Activated naive CD8-positive, alpha-beta T cell treated with anti-CD3 and anti-CD28 coated beads, Interleukin-2, amount 50 U/mL, for 24 hours (primary cell): ENCODE measurements at regions not wholly inside any gene's neighbourhood (a gene's known extent, or its start where the extent isn't known, plus 50 kb on each side); places are given as distances from the start of the nearest gene placed in this dataset.

Experiments
- ATAC-seq: fragments of 150-1000 bp; cut with Tn5 transposase; one replicate; pipeline ENCODE4 v1.10.0; 2021
- DNase-seq: peaks from one replicate; pipeline ENCODE4 v3.0.0; 2021
- H3K27ac Mint-ChIP-seq: one replicate; pipeline ENCODE4 v1.8.0; 2021; ENCODE audit warnings: mild to moderate bottlenecking, mixed read lengths
- H3K27me3 Mint-ChIP-seq: one replicate; pipeline ENCODE4 v1.8.0; 2021; ENCODE audit warnings: mixed read lengths
- H3K36me3 Mint-ChIP-seq: one replicate; pipeline ENCODE4 v1.8.0; 2021; ENCODE audit warnings: low read depth, mixed read lengths
- H3K4me1 Mint-ChIP-seq: one replicate; pipeline ENCODE4 v1.8.0; 2021; ENCODE audit warnings: mixed read lengths
- H3K4me3 Mint-ChIP-seq: one replicate; pipeline ENCODE4 v1.8.0; 2021; ENCODE audit warnings: mild to moderate bottlenecking, moderate library complexity, mixed read lengths
- H3K9me3 Mint-ChIP-seq: one replicate; pipeline ENCODE4 v1.8.0; 2021; ENCODE audit warnings: mixed read lengths

- Mint-ChIP-seq H3K4me1 (peaks cover 7% of the 10 kb centered on the region), H3K27me3 (peaks cover 17% of the 10 kb centered on the region), H3K4me3 (no peak overlapping the region), H3K9me3 (no peaks in the 10 kb centered on the region), H3K36me3 (no peaks in the 10 kb centered on the region), H3K27ac (no peak overlapping the region)
- DNase-seq (no peak), ATAC-seq (no peak)
Observed at GRCh38 chrX:39897741-39898097, 200.0 kb downstream of the BCOR start.

- ATAC-seq (no peak), DNase-seq (no peak)
- Mint-ChIP-seq H3K4me3 (no peak overlapping the region), H3K27me3 (peaks cover 17% of the 10 kb centered on the region), H3K27ac (no peak overlapping the region), H3K9me3 (no peaks in the 10 kb centered on the region), H3K4me1 (peaks cover 9% of the 10 kb centered on the region), H3K36me3 (no peaks in the 10 kb centered on the region)
Observed at GRCh38 chrX:39898147-39898546, 199.6 kb downstream of the BCOR start.

- Mint-ChIP-seq H3K27me3 (peaks cover 17% of the 10 kb centered on the region), H3K9me3 (no peaks in the 10 kb centered on the region), H3K4me1 (peaks cover 11% of the 10 kb centered on the region), H3K27ac (no peak overlapping the region), H3K36me3 (no peaks in the 10 kb centered on the region), H3K4me3 (no peak overlapping the region)
- ATAC-seq (no peak), DNase-seq (no peak)
Observed at GRCh38 chrX:39899059-39899458, 198.7 kb downstream of the BCOR start.

- no peak for DNase-seq
- Mint-ChIP-seq H3K36me3 (no peaks in the 10 kb centered on the region), H3K9me3 (no peaks in the 10 kb centered on the region), H3K27ac (no peak overlapping the region), H3K4me3 (no peak overlapping the region), H3K4me1 (peaks cover 16% of the 10 kb centered on the region), H3K27me3 (peaks cover 18% of the 10 kb centered on the region)
- no peak for ATAC-seq
Observed at GRCh38 chrX:39899856-39900776, 197.6 kb downstream of the BCOR start.

- Mint-ChIP-seq H3K36me3 (no peaks in the 10 kb centered on the region), H3K4me1 (peaks cover 19% of the 10 kb centered on the region), H3K27me3 (peaks cover 15% of the 10 kb centered on the region), H3K27ac (no peak overlapping the region), H3K4me3 (no peak overlapping the region), H3K9me3 (no peaks in the 10 kb centered on the region)
- ATAC-seq = no peak
- DNase-seq = no peak
Observed at GRCh38 chrX:39900777-39901170, 197.0 kb downstream of the BCOR start.

GRCh38 chrX:39903343-39903742 is 194.4 kb downstream of the BCOR start:
- H3K4me3 Mint-ChIP-seq = no peak overlapping the region
- peaks cover 9% of the 10 kb centered on the region for H3K27me3 Mint-ChIP-seq
- H3K4me1 Mint-ChIP-seq = peaks cover 22% of the 10 kb centered on the region
- ATAC-seq (no peak), DNase-seq (no peak)
- H3K27ac Mint-ChIP-seq = no peak overlapping the region
- H3K9me3 Mint-ChIP-seq = no peaks in the 10 kb centered on the region
- H3K36me3 Mint-ChIP-seq = no peaks in the 10 kb centered on the region

GRCh38 chrX:39903937-39904336 is 193.8 kb downstream of the BCOR start:
- Mint-ChIP-seq H3K4me1 (peaks cover 28% of the 10 kb centered on the region), H3K9me3 (no peaks in the 10 kb centered on the region), H3K4me3 (no peak overlapping the region), H3K27ac (no peak overlapping the region), H3K27me3 (peaks cover 9% of the 10 kb centered on the region), H3K36me3 (no peaks in the 10 kb centered on the region)
- ATAC-seq = peak; percentile 68
- DNase-seq = no peak

- no peaks in the 10 kb centered on the region for H3K9me3 Mint-ChIP-seq
- H3K36me3 Mint-ChIP-seq = no peaks in the 10 kb centered on the region
- peaks cover 7% of the 10 kb centered on the region for H3K27me3 Mint-ChIP-seq
- H3K4me1 Mint-ChIP-seq = peaks cover 29% of the 10 kb centered on the region
- no peak overlapping the region for H3K4me3 Mint-ChIP-seq
- ATAC-seq (no peak), DNase-seq (no peak)
- H3K27ac Mint-ChIP-seq = no peak overlapping the region
Observed at GRCh38 chrX:39904816-39905537, 192.8 kb downstream of the BCOR start.

GRCh38 chrX:39905538-39905891 is 192.2 kb downstream of the BCOR start:
- Mint-ChIP-seq H3K27ac (no peak overlapping the region), H3K27me3 (peaks cover 4% of the 10 kb centered on the region), H3K4me1 (peaks cover 29% of the 10 kb centered on the region), H3K4me3 (no peak overlapping the region), H3K36me3 (no peaks in the 10 kb centered on the region), H3K9me3 (no peaks in the 10 kb centered on the region)
- no peak for ATAC-seq
- no peak for DNase-seq

- no peaks in the 10 kb centered on the region for H3K36me3 Mint-ChIP-seq
- no peak overlapping the region for H3K27ac Mint-ChIP-seq
- no peaks in the 10 kb centered on the region for H3K9me3 Mint-ChIP-seq
- DNase-seq = no peak
- H3K4me3 Mint-ChIP-seq = no peak overlapping the region
- peaks cover 29% of the 10 kb centered on the region for H3K4me1 Mint-ChIP-seq
- no peak for ATAC-seq
- H3K27me3 Mint-ChIP-seq = peaks cover 3% of the 10 kb centered on the region
Observed at GRCh38 chrX:39905946-39906345, 191.8 kb downstream of the BCOR start.

- DNase-seq = peak; percentile 29
- H3K36me3 Mint-ChIP-seq = no peaks in the 10 kb centered on the region
Observed at GRCh38 chrX:39907964-39908661, 189.6 kb downstream of the BCOR start.

GRCh38 chrX:39909996-39910395 is 187.8 kb downstream of the BCOR start:
- H3K4me3 Mint-ChIP-seq = no peak overlapping the region
- no peak overlapping the region for H3K27ac Mint-ChIP-seq
- H3K4me1 Mint-ChIP-seq = peaks cover 13% of the 10 kb centered on the region
- no peaks in the 10 kb centered on the region for H3K36me3 Mint-ChIP-seq
- peaks cover 5% of the 10 kb centered on the region for H3K27me3 Mint-ChIP-seq
- no peaks in the 10 kb centered on the region for H3K9me3 Mint-ChIP-seq
- DNase-seq (no peak), ATAC-seq (no peak)

More at GRCh38 chrX:39907964-39908661, 189.6 kb downstream of the BCOR start:
- no peak overlapping the region for H3K27ac Mint-ChIP-seq
- no peak overlapping the region for H3K4me3 Mint-ChIP-seq
- H3K27me3 Mint-ChIP-seq = peaks cover 5% of the 10 kb centered on the region
- peaks cover 26% of the 10 kb centered on the region for H3K4me1 Mint-ChIP-seq
- H3K9me3 Mint-ChIP-seq = no peaks in the 10 kb centered on the region
- peak; percentile 76 for ATAC-seq

GRCh38 chrX:39910651-39911050 is 187.1 kb downstream of the BCOR start:
- Mint-ChIP-seq H3K9me3 (no peaks in the 10 kb centered on the region), H3K27me3 (peaks cover 2% of the 10 kb centered on the region), H3K4me1 (peaks cover 10% of the 10 kb centered on the region), H3K4me3 (no peak overlapping the region), H3K36me3 (no peaks in the 10 kb centered on the region), H3K27ac (no peak overlapping the region)
- DNase-seq = no peak
- ATAC-seq = no peak

GRCh38 chrX:39911278-39911897 is 186.4 kb downstream of the BCOR start:
- H3K4me3 Mint-ChIP-seq = no peak overlapping the region
- no peaks in the 10 kb centered on the region for H3K9me3 Mint-ChIP-seq
- ATAC-seq (no peak), DNase-seq (no peak)
- H3K27me3 Mint-ChIP-seq = peaks cover 2% of the 10 kb centered on the region
- no peak overlapping the region for H3K27ac Mint-ChIP-seq
- peaks cover 8% of the 10 kb centered on the region for H3K4me1 Mint-ChIP-seq
- no peaks in the 10 kb centered on the region for H3K36me3 Mint-ChIP-seq
